H1 (cell line): ENCODE measurements at regions not wholly inside any gene's neighbourhood (a gene's known extent, or its start where the extent isn't known, plus 50 kb on each side); places are given as distances from the start of the nearest gene placed in this dataset.

Source experiments
- CHD2 ChIP-seq: IDR thresholded peaks from 2 replicates; pipeline ENCODE4 v1.6.1; 2012; ENCODE audit warnings: low read length, improper control_type of control experiment
- EP300 ChIP-seq, 2 experiments: IDR thresholded peaks; 1 replicate in 1 of 2; 2 replicates in 1 of 2; pipeline ENCODE4 v1.6.1; 2011 to 2012; ENCODE audit warnings: low read depth in 2 of 2, low read length in 2 of 2, mild to moderate bottlenecking in 2 of 2, borderline replicate concordance in 1 of 2, inconsistent platforms in 1 of 2, moderate library complexity in 1 of 2
- HDAC6 ChIP-seq: IDR thresholded peaks from one replicate; pipeline ENCODE4 v1.7.1; 2012; ENCODE audit warnings: low read depth, mild to moderate bottlenecking, inconsistent platforms, low read length, moderate library complexity
- SIRT6 ChIP-seq: IDR thresholded peaks from one replicate; pipeline ENCODE4 v1.7.1; 2012; ENCODE audit warnings: low read length, inconsistent platforms
- SUZ12 ChIP-seq: fragments of 200-600 bp; sonication (generic); IDR thresholded peaks from 2 replicates; pipeline ENCODE4 v1.6.1; 2012; ENCODE audit warnings: mild to moderate bottlenecking, inconsistent platforms, low read length, moderate library complexity, mixed read lengths

GRCh38 chr21:33140288-33140687, 70.3 kb downstream of the OLIG1 start (continued):
- no peak for TF ChIP-seq CHD2
- no peak for TF ChIP-seq EP300 (IDR thresholded peaks at IDR 0.05; ENCODE audit: borderline replicate concordance in 1 of 2, low read depth in 2 of 2, low read length in 2 of 2)
- no peak for TF ChIP-seq SUZ12
- TF ChIP-seq SIRT6: no peak
- no peak for TF ChIP-seq HDAC6
